ENCODE measurements at regions not wholly inside any gene's neighbourhood (a gene's known extent, or its start where the extent isn't known, plus 50 kb on each side); places are given as distances from the start of the nearest gene placed in this dataset.
A peak's percentile ranks its signal among the peaks of the same experiment; 100 is the strongest.

DNA sequence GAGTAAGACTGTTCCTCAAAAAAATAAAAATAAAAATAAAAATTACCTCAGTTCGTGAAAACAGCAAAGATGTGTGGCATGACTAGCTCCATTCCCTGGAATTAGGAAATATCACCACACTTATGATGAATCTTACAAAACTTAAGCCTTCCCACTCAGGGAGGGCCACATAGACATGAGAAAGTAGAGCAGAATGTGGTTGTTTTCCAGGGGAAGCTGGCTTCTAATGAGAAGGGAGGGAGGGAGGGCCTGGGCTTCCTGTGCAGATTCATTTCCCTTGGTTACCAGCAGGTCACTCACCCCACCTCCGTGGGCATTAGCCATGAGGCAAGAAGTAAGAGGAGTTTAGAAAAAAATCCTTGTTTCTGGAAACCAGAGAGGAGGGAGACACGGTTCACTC is 95.9 kb upstream of the RMDN2 start:
- H3K4me1 ChIP-seq: peaks cover 0 to 44% (median 21%) of the 10 kb centered on the region in 4 donors
- no peak overlapping the region for H3K4me3 ChIP-seq
- intact Hi-C loops (cut with DNase I; ENCODE audit: low total_unique reads): no loop called here
- peak; percentile 68 to 72 for DNase-seq
- H3K36me3 ChIP-seq: no peaks in the 10 kb centered on the region
- no peaks in the 10 kb centered on the region for H3K27me3 ChIP-seq
- no peaks in the 10 kb centered on the region for H3K9me3 ChIP-seq
- H3K27ac ChIP-seq: peak overlapping the region; percentile 50 to 70
- TF ChIP-seq, protein P1, sequence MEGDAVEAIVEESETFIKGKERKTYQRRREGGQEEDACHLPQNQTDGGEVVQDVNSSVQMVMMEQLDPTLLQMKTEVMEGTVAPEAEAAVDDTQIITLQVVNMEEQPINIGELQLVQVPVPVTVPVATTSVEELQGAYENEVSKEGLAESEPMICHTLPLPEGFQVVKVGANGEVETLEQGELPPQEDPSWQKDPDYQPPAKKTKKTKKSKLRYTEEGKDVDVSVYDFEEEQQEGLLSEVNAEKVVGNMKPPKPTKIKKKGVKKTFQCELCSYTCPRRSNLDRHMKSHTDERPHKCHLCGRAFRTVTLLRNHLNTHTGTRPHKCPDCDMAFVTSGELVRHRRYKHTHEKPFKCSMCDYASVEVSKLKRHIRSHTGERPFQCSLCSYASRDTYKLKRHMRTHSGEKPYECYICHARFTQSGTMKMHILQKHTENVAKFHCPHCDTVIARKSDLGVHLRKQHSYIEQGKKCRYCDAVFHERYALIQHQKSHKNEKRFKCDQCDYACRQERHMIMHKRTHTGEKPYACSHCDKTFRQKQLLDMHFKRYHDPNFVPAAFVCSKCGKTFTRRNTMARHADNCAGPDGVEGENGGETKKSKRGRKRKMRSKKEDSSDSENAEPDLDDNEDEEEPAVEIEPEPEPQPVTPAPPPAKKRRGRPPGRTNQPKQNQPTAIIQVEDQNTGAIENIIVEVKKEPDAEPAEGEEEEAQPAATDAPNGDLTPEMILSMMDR (IDR thresholded peaks at IDR 0.05): no peak

DNA sequence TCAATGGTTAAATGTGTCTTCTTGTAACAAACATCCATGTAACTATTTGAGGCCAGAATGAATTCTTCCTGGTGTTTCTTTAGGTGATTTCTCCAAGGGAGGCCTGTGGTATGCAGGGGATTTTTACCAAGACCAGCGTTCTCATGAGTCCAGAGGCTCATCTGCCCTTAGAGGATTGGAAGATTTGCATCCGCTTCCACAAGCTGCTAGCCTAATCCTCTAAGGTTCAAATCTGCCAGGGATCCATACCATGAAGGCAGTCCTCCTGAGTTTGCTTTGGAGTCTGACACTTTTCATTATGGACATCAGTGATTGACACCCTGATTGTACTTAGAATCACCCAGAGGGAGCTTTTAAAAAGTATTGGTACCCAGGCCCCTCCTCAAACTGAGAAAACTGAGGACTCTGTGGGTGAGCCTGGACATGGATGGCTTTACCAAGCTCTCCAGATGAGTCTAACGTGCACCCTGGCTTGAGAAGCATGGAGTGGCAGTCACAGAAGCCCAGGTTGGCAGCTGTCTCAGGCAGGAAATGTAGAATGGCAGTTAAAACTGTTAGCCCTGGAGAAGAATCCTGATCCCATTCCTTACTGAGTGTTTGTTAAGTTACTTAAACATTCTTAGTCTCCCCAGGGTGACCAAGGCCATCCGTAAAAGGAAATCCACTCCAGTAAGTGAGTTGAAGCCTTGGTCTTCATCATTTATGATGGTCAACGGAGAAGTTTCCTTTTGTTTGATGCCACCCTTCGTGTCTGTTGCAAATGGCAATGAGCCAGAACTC is 95.3 kb upstream of the RMDN2 start:
- DNase-seq: no peak
- Histone ChIP-seq H3K27me3 (no peaks in the 10 kb centered on the region), H3K4me3 (no peak overlapping the region), H3K4me1 (peaks cover 0 to 44% (median 21%) of the 10 kb centered on the region in 4 donors), H3K27ac (peak overlapping the region; percentile 50 to 70), H3K9me3 (no peaks in the 10 kb centered on the region), H3K36me3 (no peaks in the 10 kb centered on the region)
- TF ChIP-seq, protein P1 (IDR thresholded peaks at IDR 0.05): no peak
- intact Hi-C loops (cut with DNase I; ENCODE audit: low total_unique reads): no loop called here

DNA sequence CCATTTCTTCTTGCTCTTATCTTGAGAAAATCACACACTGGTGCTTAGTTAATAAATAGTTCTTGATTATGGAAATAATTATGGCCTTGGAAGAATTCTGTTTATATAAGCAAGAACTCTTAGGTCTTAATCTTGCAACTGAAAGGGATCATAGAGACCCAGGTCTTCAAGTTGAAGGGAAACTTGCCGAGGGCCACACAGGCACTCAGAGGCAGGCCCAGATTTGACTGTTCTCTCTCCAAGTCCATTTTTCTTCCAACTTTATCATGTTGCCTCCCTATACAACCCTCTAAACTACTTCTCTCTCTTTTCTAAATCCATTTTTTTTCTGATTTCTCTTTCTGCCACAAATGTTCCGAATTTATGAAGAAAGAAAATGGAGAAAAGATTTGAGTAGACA is 94.5 kb upstream of the RMDN2 start:
- H3K4me1 ChIP-seq: peaks cover 0 to 44% (median 21%) of the 10 kb centered on the region in 4 donors
- H3K9me3 ChIP-seq: no peaks in the 10 kb centered on the region
- peak overlapping the region; percentile 3 to 50 for H3K27ac ChIP-seq
- TF ChIP-seq, protein P1 (IDR thresholded peaks at IDR 0.05): no peak
- no peaks in the 10 kb centered on the region for H3K36me3 ChIP-seq
- H3K4me3 ChIP-seq: no peak overlapping the region
- intact Hi-C loops (cut with DNase I; ENCODE audit: low total_unique reads): no loop called here
- DNase-seq: no peak
- no peaks in the 10 kb centered on the region for H3K27me3 ChIP-seq

DNA sequence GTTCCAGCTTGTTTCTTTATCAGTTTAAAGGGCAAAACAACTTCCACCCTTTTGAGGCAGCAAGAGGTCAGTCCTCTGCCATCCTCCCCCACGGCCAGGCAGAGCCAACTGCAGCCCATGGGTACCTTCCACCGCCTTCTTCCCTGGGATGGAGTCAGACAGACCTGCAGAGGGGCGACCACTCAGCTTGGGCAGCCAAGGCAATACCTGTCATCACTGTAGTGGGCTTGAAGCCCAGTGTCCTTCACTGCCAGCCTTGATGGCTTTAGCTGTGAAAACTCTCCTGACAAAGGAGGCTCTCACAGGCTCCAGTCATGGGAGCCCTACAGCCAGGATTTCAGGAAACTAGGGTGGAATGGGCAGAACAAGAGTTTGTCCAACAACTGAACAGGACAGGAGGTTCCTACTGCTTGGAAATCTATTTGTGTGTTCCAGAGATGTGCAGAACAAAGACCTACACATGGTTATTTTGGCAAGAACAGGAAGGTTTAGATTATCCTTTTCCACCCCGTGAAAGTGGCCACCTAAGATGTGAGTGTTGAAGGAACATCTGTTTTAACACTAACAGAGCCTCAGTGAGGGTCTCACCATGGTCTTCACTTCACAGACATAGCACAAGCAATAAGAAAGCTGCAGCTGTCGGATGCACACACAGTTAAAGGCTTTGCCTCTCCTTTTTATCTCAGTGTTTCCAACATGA is 93.9 kb upstream of the RMDN2 start:
- intact Hi-C loops (cut with DNase I; ENCODE audit: low total_unique reads): no loop called here
- no peaks in the 10 kb centered on the region for H3K27me3 ChIP-seq
- no peak for DNase-seq
- H3K4me1 ChIP-seq: peaks cover 0 to 44% (median 21%) of the 10 kb centered on the region in 4 donors
- no peaks in the 10 kb centered on the region for H3K36me3 ChIP-seq
- H3K27ac ChIP-seq: peak overlapping the region; percentile 3 to 50
- TF ChIP-seq, protein P1 (IDR thresholded peaks at IDR 0.05): no peak
- H3K4me3 ChIP-seq: no peak overlapping the region
- no peaks in the 10 kb centered on the region for H3K9me3 ChIP-seq

DNA sequence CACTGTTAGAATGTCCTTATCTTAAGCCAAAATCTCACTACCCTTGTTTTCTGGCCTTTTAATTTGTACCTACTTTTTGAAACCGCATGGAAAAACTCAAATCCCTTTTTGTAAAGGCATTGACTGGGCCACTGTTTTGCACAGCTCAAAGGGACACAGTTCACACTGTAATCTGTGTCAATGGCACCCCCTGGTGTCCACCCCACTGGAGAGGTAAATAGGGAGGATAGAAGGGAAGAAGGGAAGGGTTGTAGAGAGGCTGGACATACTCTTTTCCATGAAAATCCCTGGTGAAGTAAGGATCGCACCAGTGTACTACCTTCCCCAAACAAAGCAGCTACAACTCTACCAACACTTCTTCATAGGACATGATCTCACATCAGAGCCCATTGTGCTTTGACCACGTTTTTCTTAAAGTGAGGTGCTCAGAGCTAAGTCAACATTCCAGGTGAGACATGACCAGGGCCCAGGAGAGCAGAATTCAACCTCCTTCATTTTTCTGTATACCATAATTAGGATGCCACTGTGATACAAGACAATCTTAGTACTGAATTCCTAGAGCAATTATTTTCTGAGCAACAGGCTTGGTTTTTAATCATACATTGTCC is 92.4 kb upstream of the RMDN2 start:
- Histone ChIP-seq H3K9me3 (no peaks in the 10 kb centered on the region), H3K4me1 (peaks cover 0 to 39% (median 21%) of the 10 kb centered on the region in 4 donors), H3K4me3 (no peak overlapping the region), H3K36me3 (no peaks in the 10 kb centered on the region), H3K27me3 (no peaks in the 10 kb centered on the region), H3K27ac (peak overlapping the region in 1 of 2 donors; percentile 50)
- peak; percentile 92 to 96 for DNase-seq
- TF ChIP-seq, protein P1 (IDR thresholded peaks at IDR 0.05): peak; percentile 76 to 95
- intact Hi-C loops (cut with DNase I; ENCODE audit: low total_unique reads): loop anchor here (2.0 kb wide), 1 partner anchor 418 kb away; no protein-coding TSS in a partner anchor
